AG09309 (cell line): ENCODE measurements at regions not wholly inside any gene's neighbourhood (a gene's known extent, or its start where the extent isn't known, plus 50 kb on each side); places are given as distances from the start of the nearest gene placed in this dataset.

Experiments
- DNase-seq: peaks from one replicate; pipeline ENCODE4 v3.0.0-alpha.2; 2010; ENCODE audit warnings: low read depth
- H3K4me3 ChIP-seq: 2 replicates; pipeline ENCODE4 v1.5.1; 2011; ENCODE audit warnings: mild to moderate bottlenecking, low read depth, low read length, moderate library complexity; ENCODE audit not compliant: control insufficient read depth
- TF ChIP-seq, protein P1 (sequence below): IDR thresholded peaks from 2 replicates; pipeline ENCODE4 v1.5.1; 2011; ENCODE audit warnings: mild to moderate bottlenecking, low read depth, low read length, inconsistent platforms; ENCODE audit not compliant: insufficient read depth, control insufficient read depth; ENCODE audit errors: missing control alignments

DNA sequence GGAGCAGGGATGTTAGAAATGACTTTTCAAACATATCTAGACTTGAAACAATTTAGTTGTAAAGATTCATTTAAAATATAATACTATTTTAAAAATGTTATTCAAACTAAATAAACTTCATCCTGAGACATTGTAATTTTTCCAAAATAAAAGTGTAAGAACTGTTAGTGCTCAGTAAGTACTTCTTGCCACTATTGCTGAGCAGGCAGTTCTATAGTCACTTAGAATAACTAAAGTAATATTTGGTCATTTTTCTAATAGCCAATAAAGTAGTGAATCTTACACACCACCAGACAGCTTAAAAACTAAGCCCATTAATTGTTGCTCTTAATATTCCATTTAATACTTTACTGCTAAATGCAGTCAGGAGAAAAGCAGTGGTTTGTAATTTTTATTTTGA, 1120.0 kb upstream of the CDH10 start:
- no peak for DNase-seq
- H3K4me3 ChIP-seq = no peak overlapping the region
- TF ChIP-seq, protein P1, sequence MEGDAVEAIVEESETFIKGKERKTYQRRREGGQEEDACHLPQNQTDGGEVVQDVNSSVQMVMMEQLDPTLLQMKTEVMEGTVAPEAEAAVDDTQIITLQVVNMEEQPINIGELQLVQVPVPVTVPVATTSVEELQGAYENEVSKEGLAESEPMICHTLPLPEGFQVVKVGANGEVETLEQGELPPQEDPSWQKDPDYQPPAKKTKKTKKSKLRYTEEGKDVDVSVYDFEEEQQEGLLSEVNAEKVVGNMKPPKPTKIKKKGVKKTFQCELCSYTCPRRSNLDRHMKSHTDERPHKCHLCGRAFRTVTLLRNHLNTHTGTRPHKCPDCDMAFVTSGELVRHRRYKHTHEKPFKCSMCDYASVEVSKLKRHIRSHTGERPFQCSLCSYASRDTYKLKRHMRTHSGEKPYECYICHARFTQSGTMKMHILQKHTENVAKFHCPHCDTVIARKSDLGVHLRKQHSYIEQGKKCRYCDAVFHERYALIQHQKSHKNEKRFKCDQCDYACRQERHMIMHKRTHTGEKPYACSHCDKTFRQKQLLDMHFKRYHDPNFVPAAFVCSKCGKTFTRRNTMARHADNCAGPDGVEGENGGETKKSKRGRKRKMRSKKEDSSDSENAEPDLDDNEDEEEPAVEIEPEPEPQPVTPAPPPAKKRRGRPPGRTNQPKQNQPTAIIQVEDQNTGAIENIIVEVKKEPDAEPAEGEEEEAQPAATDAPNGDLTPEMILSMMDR = no peak

GRCh38 chr5:25763781-25764180, 1119.0 kb upstream of the CDH10 start:
- H3K4me3 ChIP-seq = no peak overlapping the region
- DNase-seq = no peak

GRCh38 chr5:25754895-25755294, 1110.1 kb upstream of the CDH10 start:
- no peak for DNase-seq
- TF ChIP-seq, protein P1 = no peak
- H3K4me3 ChIP-seq = no peak overlapping the region

More at GRCh38 chr5:25763781-25764180, 1119.0 kb upstream of the CDH10 start:
- TF ChIP-seq, protein P1 = no peak

DNA sequence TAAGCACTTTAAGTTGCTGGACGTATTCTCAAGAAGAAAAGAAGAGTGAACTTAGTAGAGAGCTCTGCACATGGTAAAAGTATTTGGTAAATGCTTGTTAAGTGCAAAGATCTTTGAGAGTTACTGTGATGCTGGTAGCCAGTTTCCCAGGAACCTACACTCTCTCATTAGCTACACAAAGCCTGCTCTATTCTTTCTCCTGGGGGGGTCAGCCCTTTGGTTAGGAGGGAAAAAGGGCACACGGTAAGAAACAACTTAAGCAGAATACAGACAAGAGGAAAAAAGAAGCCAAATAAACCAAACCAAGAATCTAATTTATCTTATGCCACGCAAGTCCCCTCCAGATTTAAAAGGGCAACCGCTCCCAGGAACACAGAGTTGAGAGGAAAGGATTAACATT, 1100.1 kb upstream of the CDH10 start:
- no peak for DNase-seq
- TF ChIP-seq, protein P1 = no peak
- no peak overlapping the region for H3K4me3 ChIP-seq

DNA sequence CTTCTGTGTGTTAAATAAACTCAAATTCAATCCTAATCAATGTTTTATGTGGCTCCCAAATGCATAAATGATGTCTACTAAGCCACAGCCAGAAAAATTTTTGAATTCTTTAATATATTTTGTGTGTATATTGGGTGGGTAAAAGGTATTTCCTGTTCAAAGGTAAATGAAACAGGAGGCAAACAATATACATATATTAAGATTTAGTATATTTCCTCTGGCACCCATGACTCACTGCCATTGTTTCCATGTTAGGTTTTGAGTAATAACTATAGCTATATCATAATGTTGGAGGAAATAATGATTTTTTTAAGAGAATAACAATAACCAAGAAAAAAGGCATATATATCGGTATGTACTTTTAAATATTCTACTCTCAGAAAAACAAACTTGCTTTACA, 1071.9 kb upstream of the CDH10 start:
- TF ChIP-seq, protein P1 = no peak
- H3K4me3 ChIP-seq = no peak overlapping the region
- DNase-seq = no peak

- H3K4me3 ChIP-seq = no peak overlapping the region
- TF ChIP-seq, protein P1 = no peak
- no peak for DNase-seq
Observed at GRCh38 chr5:25713259-25713658, 1068.5 kb upstream of the CDH10 start.

DNA sequence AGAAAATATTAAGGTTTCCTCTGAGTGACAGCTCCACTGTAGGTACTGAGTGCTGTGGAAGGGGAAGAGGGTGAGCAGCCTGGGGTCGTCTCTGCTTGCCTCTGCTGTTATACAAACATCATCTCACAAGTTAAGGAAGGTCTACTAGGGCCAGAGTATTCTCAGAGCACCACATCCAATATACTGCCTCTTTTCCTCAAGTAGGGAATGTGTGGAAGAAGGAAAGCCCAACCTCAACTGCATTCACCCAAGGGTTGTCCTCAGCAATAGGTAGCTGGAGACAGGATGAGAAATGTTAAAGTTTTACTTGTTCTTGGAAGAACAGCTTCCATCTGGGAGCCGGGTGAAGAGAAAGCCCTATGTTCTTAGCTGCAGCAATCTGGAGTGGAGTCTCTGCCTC, 1062.3 kb upstream of the CDH10 start:
- DNase-seq = no peak
- TF ChIP-seq, protein P1 = no peak

More for the DNA sequence above, 1062.3 kb upstream of the CDH10 start:
- H3K4me3 ChIP-seq = no peak overlapping the region
